ENCODE measurements at regions not wholly inside any gene's neighbourhood (a gene's known extent, or its start where the extent isn't known, plus 50 kb on each side); places are given as distances from the start of the nearest gene placed in this dataset.

GRCh38 chr6:152905551-152906299 lies 77.1 kb downstream of the FBXO5 start:
- DNase-seq (ENCODE audit: low spot score), result no peak

GRCh38 chr6:152909241-152909640 lies 73.6 kb downstream of the FBXO5 start:
- DNase-seq (ENCODE audit: low spot score), result no peak

GRCh38 chr6:152916035-152916434 lies 66.8 kb downstream of the FBXO5 start:
- DNase-seq (ENCODE audit: low spot score), result no peak

GRCh38 chr6:152918991-152919390 lies 63.9 kb downstream of the FBXO5 start:
- no peak for DNase-seq (ENCODE audit: low spot score)

- no peak for DNase-seq (ENCODE audit: low spot score)
These were observed 62.8 kb downstream of the FBXO5 start for GRCh38 chr6:152920016-152920415.
